ENCODE measurements at regions not wholly inside any gene's neighbourhood (a gene's known extent, or its start where the extent isn't known, plus 50 kb on each side); places are given as distances from the start of the nearest gene placed in this dataset.
"Not testable (repeated sequence)": the region's sequence is repeated elsewhere in the genome, so short reads cannot be mapped to it uniquely, and the experiment has no call there.

- H3K27ac Mint-ChIP-seq = no peak overlapping the region
- TF ChIP-seq CTCF (IDR thresholded peaks at IDR 0.05) = no peak
- H3K9me3 Mint-ChIP-seq = no peaks in the 10 kb centered on the region
- H3K4me3 Mint-ChIP-seq = no peak overlapping the region
- H3K27me3 Mint-ChIP-seq (ENCODE audit: insufficient read depth) = no peaks in the 10 kb centered on the region
- DNase-seq = no peak
- no peaks in the 10 kb centered on the region for H3K36me3 Mint-ChIP-seq (ENCODE audit: low read depth)
- no peaks in the 10 kb centered on the region; the same call in 1 of the 2 replicates for H3K4me1 Mint-ChIP-seq (ENCODE audit: low read depth)
These were observed 893.0 kb downstream of the DSC3 start for GRCh38 chr18:30149585-30149984.

GRCh38 chr18:30142870-30143269, 899.7 kb downstream of the DSC3 start:
- Mint-ChIP-seq H3K36me3 (ENCODE audit: low read depth) (peaks cover 13% of the 10 kb centered on the region), H3K9me3 (peaks cover 18% of the 10 kb centered on the region), H3K4me1 (ENCODE audit: low read depth) (peaks cover 9% of the 10 kb centered on the region), H3K27ac (peak overlapping the region; percentile 83), H3K27me3 (ENCODE audit: insufficient read depth) (no peaks in the 10 kb centered on the region; the same call in none of the 2 replicates), H3K4me3 (peak overlapping the region; percentile 82)
- DNase-seq = no peak
- no peak for TF ChIP-seq CTCF (IDR thresholded peaks at IDR 0.05)

GRCh38 chr18:30142248-30142647, 900.3 kb downstream of the DSC3 start:
- H3K27me3 Mint-ChIP-seq (ENCODE audit: insufficient read depth) = no peaks in the 10 kb centered on the region; the same call in none of the 2 replicates
- H3K9me3 Mint-ChIP-seq = peaks cover 18% of the 10 kb centered on the region
- TF ChIP-seq CTCF (IDR thresholded peaks at IDR 0.05) = no peak
- peaks cover 9% of the 10 kb centered on the region for H3K4me1 Mint-ChIP-seq (ENCODE audit: low read depth)
- peaks cover 13% of the 10 kb centered on the region for H3K36me3 Mint-ChIP-seq (ENCODE audit: low read depth)
- peak overlapping the region; percentile 83 for H3K27ac Mint-ChIP-seq
- H3K4me3 Mint-ChIP-seq = peak overlapping the region; percentile 82
- no peak for DNase-seq

GRCh38 chr18:30141506-30141905, 901.0 kb downstream of the DSC3 start:
- not testable (repeated sequence) for H3K4me1 Mint-ChIP-seq (ENCODE audit: low read depth); DNase-seq; H3K4me3 Mint-ChIP-seq; H3K27me3 Mint-ChIP-seq (ENCODE audit: insufficient read depth); H3K27ac Mint-ChIP-seq
- Mint-ChIP-seq H3K36me3 (ENCODE audit: low read depth) (peaks cover 13% of the 10 kb centered on the region), H3K9me3 (peaks cover 18% of the 10 kb centered on the region)

- Mint-ChIP-seq H3K27ac (no peak overlapping the region), H3K9me3 (peaks cover 21% of the 10 kb centered on the region), H3K4me1 (ENCODE audit: low read depth) (peaks cover 19% of the 10 kb centered on the region), H3K4me3 (no peak overlapping the region), H3K27me3 (ENCODE audit: insufficient read depth) (no peaks in the 10 kb centered on the region; the same call in none of the 2 replicates), H3K36me3 (ENCODE audit: low read depth) (peaks cover 13% of the 10 kb centered on the region)
- TF ChIP-seq CTCF (IDR thresholded peaks at IDR 0.05) = no peak
- DNase-seq = no peak
These were observed 902.8 kb downstream of the DSC3 start for GRCh38 chr18:30139631-30140287.

GRCh38 chr18:30135938-30136337, 906.6 kb downstream of the DSC3 start:
- Mint-ChIP-seq H3K4me3 (no peak overlapping the region), H3K36me3 (ENCODE audit: low read depth) (peaks cover 7% of the 10 kb centered on the region; the same call in 1 of the 2 replicates), H3K4me1 (ENCODE audit: low read depth) (peaks cover 16% of the 10 kb centered on the region), H3K27ac (no peak overlapping the region), H3K27me3 (ENCODE audit: insufficient read depth) (no peaks in the 10 kb centered on the region; the same call in 1 of the 2 replicates), H3K9me3 (peaks cover 15% of the 10 kb centered on the region)
- no peak for TF ChIP-seq CTCF (IDR thresholded peaks at IDR 0.05)
- DNase-seq = no peak

Measured in HFFc6 (cell line).